Gastroesophageal sphincter (tissue), 4 donors: ENCODE measurements at regions not wholly inside any gene's neighbourhood (a gene's known extent, or its start where the extent isn't known, plus 50 kb on each side); places are given as distances from the start of the nearest gene placed in this dataset.
A peak's percentile ranks its signal among the peaks of the same experiment; 100 is the strongest.
"Not testable (repeated sequence)": the region's sequence is repeated elsewhere in the genome, so short reads cannot be mapped to it uniquely, and the experiment has no call there.

Experiments
- ATAC-seq: fragments of 150-250 bp; one replicate; pipeline ENCODE4 v1.9.1; 2016; ENCODE audit warnings: mild to moderate bottlenecking, moderate library complexity
- H3K27ac ChIP-seq, 4 donors: fragments of 200-600 bp; sonication (generic) in 3 of 4; 1 replicate in 3 of 4; 2 replicates in 1 of 4; pipeline ENCODE4 v1.5.1; 2016 to 2019
- H3K27me3 ChIP-seq: fragments of 200-600 bp; sonication (generic); one replicate; pipeline ENCODE4 v1.5.1; 2019
- H3K36me3 ChIP-seq, 2 donors: fragments of 200-600 bp; sonication (generic); one replicate each; pipeline ENCODE4 v1.5.1; 2019; ENCODE audit warnings: control low read depth in 1 of 2
- H3K4me1 ChIP-seq, 3 donors: fragments of 200-600 bp; sonication (generic); 1 replicate in 2 of 3; 2 replicates in 1 of 3; pipeline ENCODE4 v1.5.1; 2016 to 2019; ENCODE audit warnings: control low read depth in 2 of 3
- H3K4me3 ChIP-seq, 2 donors: fragments of 200-600 bp; sonication (generic); one replicate each; pipeline ENCODE4 v1.5.1; 2019; ENCODE audit warnings: mild to moderate bottlenecking in 1 of 2, moderate library complexity in 1 of 2
- H3K9me3 ChIP-seq, 3 donors: fragments of 200-600 bp; sonication (generic); one replicate each; pipeline ENCODE4 v1.5.1; 2017 to 2019; ENCODE audit warnings: control low read depth in 2 of 3
- CTCF ChIP-seq, 4 experiments: fragments of 200-600 bp in 2 of 4; fragments of 450-650 bp in 2 of 4; sonication (generic) in 1 of 4; IDR thresholded peaks; one replicate each; pipeline ENCODE4 v1.5.1; 2017 to 2019; ENCODE audit warnings: antibody characterized with exemption in 4 of 4, mild to moderate bottlenecking in 2 of 4, moderate library complexity in 2 of 4
- EP300 ChIP-seq: sonication (generic); formaldehyde crosslinking; IDR thresholded peaks from one replicate; pipeline ENCODE4 v1.6.1; 2017; ENCODE audit warnings: antibody characterized with exemption, mild to moderate bottlenecking
- POLR2A ChIP-seq, 2 donors: fragments of 450-650 bp; IDR thresholded peaks; one replicate each; pipeline ENCODE4 v1.6.1; 2017; ENCODE audit warnings: antibody characterized with exemption in 2 of 2, mild to moderate bottlenecking in 2 of 2, moderate library complexity in 1 of 2
- POLR2AphosphoS5 ChIP-seq: sonication (generic); formaldehyde crosslinking; IDR thresholded peaks from one replicate; pipeline ENCODE4 v1.6.1; 2017; ENCODE audit warnings: antibody characterized with exemption
- WGBS, 2 donors: methylation state at CpG; one replicate each; pipeline ENCODE4 v1.1.5; 2018; ENCODE audit warnings: low coverage in 1 of 2; 5-methylcytosine and 5-hydroxymethylcytosine counted together

- Histone ChIP-seq H3K27me3 (no peaks in the 10 kb centered on the region), H3K27ac (no peak overlapping the region), H3K36me3 (no peaks in the 10 kb centered on the region), H3K4me1 (no peaks in the 10 kb centered on the region), H3K4me3 (no peak overlapping the region), H3K9me3 (no peaks in the 10 kb centered on the region)
- no peak for ATAC-seq
- WGBS, 2 donors = 77 to 100% methylated on average over 1 of the region's 1 CpG
- no peak for TF ChIP-seq POLR2AphosphoS5
- TF ChIP-seq CTCF (IDR thresholded peaks at IDR 0.05) = peak in 3 of 4 experiments; percentile 11 to 30 (median 30)
- TF ChIP-seq POLR2A (IDR thresholded peaks at IDR 0.05) = no peak
- TF ChIP-seq EP300 = no peak
Observed at GRCh38 chr7:115217373-115217772, 295.5 kb downstream of the MDFIC start.

GRCh38 chr7:115216652-115217051 lies 294.8 kb downstream of the MDFIC start:
- Histone ChIP-seq H3K36me3 (no peaks in the 10 kb centered on the region), H3K4me1 (no peaks in the 10 kb centered on the region), H3K9me3 (no peaks in the 10 kb centered on the region), H3K27ac (no peak overlapping the region), H3K4me3 (no peak overlapping the region), H3K27me3 (no peaks in the 10 kb centered on the region)
- WGBS, 2 donors = 91 to 100% methylated on average over 1 of the region's 1 CpG
- no peak for TF ChIP-seq POLR2AphosphoS5
- no peak for ATAC-seq

GRCh38 chr7:115211171-115211570 lies 289.3 kb downstream of the MDFIC start:
- no peaks in the 10 kb centered on the region for H3K9me3 ChIP-seq
- no peak overlapping the region for H3K4me3 ChIP-seq
- WGBS, 2 donors = 69% methylated on average over 1 of the region's 1 CpG; no CpG with 5 or more reads in 1 of the 2 donors
- H3K4me1 ChIP-seq = no peaks in the 10 kb centered on the region
- ATAC-seq = no peak
- no peaks in the 10 kb centered on the region for H3K36me3 ChIP-seq
- H3K27ac ChIP-seq = no peak overlapping the region
- no peak for TF ChIP-seq POLR2A (IDR thresholded peaks at IDR 0.05)
- TF ChIP-seq POLR2AphosphoS5 = no peak
- no peak for TF ChIP-seq EP300
- no peak for TF ChIP-seq CTCF (IDR thresholded peaks at IDR 0.05)
- no peaks in the 10 kb centered on the region for H3K27me3 ChIP-seq

GRCh38 chr7:115210552-115210951 lies 288.7 kb downstream of the MDFIC start:
- TF ChIP-seq CTCF (IDR thresholded peaks at IDR 0.05) (no peak), POLR2A (IDR thresholded peaks at IDR 0.05) (no peak), POLR2AphosphoS5 (no peak), EP300 (no peak)
- Histone ChIP-seq H3K4me1 (no peaks in the 10 kb centered on the region), H3K4me3 (no peak overlapping the region), H3K9me3 (no peaks in the 10 kb centered on the region), H3K27ac (no peak overlapping the region), H3K27me3 (no peaks in the 10 kb centered on the region), H3K36me3 (no peaks in the 10 kb centered on the region)
- WGBS, 2 donors = 60 to 73% methylated on average over 4 of the region's 4 CpGs
- no peak for ATAC-seq

- Histone ChIP-seq H3K4me3 (no peak overlapping the region), H3K27me3 (no peaks in the 10 kb centered on the region), H3K4me1 (no peaks in the 10 kb centered on the region), H3K36me3 (no peaks in the 10 kb centered on the region), H3K9me3 (no peaks in the 10 kb centered on the region), H3K27ac (no peak overlapping the region)
- TF ChIP-seq POLR2AphosphoS5 (no peak), CTCF (IDR thresholded peaks at IDR 0.05) (no peak), EP300 (no peak), POLR2A (IDR thresholded peaks at IDR 0.05) (no peak)
- 85 to 90% methylated on average over 6 of the region's 6 CpGs for WGBS, 2 donors
- no peak for ATAC-seq
Observed at GRCh38 chr7:115208710-115209560, 287.0 kb downstream of the MDFIC start.

- 58 to 100% methylated on average over 1 to 2 of the region's 2 CpGs for WGBS, 2 donors
- H3K27me3 ChIP-seq, H3K27ac ChIP-seq, H3K4me1 ChIP-seq, H3K36me3 ChIP-seq, H3K9me3 ChIP-seq, ATAC-seq, H3K4me3 ChIP-seq: not testable (repeated sequence)
Observed at GRCh38 chr7:115206374-115206773, 284.5 kb downstream of the MDFIC start.
